GM18508 (cell line): ENCODE measurements at regions not wholly inside any gene's neighbourhood (a gene's known extent, or its start where the extent isn't known, plus 50 kb on each side); places are given as distances from the start of the nearest gene placed in this dataset.
"Not testable (repeated sequence)": the region's sequence is repeated elsewhere in the genome, so short reads cannot be mapped to it uniquely, and the experiment has no call there.

Experiments
- ATAC-seq: cut with Tn5 transposase; IDR thresholded peaks from one replicate; pipeline ENCODE4 v1.9.1; 2021; ENCODE audit warnings: moderate number of reproducible peaks; ENCODE audit not compliant: insufficient read depth, unreplicated experiment

DNA sequence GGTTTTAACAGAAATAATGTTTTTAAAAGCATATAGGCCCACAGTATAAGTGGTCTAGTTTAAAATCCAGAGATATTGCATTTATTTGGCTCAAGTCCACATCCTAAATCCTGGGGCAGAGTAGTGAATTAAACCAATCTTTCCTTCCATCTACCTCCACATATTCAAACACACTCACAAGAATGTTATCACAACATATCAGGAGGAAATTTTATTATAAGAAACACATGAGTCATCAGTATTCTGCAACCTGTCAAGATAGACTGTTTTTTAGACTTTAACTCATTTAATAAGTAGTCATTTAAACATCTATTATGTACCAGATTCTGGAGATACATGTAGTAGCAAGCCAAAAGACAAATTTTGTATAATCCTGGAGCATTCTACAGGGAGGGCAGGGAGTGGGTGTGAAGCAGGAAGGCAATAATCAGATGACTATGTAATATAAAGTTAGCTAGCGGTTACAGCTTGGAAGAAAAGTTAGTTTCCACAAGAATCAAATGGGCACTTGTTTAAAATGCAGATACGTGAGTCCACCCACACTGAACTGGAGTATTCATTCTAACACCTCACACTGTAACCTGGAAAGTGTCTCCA lies 187.3 kb upstream of the PIK3R1 start:
- no peak for ATAC-seq

DNA sequence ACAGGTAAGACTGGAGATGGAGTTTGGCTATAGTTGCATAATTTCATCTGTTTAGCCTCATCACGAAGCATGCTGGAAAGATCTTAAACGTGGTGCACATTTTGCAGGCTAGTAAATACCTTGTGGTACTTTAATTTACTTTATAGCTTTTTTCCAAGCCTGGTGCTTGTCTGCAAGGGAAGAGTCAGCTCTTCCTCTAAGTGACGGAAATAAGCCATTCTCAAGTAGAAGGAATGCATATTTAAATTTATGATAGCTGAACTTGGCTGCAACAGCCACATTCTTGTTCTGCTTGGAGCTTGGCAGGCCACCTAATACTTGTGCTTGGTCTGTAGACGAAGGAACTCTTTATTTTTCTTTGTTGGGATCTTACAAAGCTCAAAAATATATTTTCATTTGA lies 188.0 kb upstream of the PIK3R1 start:
- ATAC-seq = no peak

DNA sequence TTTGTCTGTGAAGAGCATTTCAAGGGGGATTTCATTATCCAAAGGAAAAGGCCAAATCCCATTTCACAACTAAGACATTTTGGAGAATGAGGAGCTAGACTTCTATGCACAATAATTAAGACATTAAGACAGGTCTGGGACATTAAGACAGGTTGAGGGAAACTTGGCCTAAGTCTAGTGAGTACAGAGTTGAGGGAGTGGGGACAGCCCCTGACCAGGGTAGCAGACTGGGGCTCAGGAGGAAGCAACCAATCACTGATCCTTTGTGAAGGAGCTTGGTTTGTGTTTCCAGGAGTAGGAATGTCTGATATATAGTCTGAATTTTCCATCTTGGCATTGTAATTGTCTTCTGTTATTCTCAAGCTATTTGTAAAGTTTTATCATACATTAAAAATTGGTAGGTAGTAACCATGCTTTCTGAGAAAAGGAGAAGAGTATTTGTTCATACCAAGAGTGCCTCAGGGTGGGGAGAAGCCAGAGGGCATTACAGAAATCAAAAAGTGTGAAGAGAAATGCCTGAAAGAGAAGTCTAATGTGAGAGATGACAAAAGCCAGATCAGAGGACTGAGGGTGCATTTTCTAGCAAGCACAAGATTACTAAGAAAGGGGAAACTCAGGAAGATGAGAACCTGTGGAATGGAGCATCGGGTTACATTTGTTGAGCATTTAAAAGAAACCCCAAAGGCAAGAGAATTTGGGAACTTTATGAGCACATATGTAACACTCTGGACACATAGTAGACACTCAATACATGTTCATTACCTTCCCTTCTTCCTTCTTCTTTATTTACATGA lies 189.3 kb upstream of the PIK3R1 start:
- ATAC-seq = no peak

DNA sequence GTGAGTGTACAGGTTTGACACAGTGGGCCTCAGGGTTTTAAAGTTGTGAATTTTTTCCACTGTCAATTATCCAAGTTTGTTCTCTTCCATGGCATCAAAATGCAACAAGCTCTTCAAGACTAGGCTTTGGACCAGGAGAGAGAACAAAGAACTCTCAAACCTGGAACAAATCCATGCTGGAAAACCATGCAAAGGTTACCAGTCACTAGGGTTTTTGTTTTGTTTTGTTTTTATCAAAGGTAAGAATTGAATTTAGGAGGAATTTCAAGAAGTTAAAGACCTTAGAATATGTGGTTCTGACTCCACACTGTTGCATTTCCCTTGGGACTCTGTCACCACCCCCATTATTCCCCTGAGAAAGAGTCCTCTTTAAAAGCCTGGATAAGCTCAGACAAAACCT lies 191.1 kb upstream of the PIK3R1 start:
- no peak for ATAC-seq

DNA sequence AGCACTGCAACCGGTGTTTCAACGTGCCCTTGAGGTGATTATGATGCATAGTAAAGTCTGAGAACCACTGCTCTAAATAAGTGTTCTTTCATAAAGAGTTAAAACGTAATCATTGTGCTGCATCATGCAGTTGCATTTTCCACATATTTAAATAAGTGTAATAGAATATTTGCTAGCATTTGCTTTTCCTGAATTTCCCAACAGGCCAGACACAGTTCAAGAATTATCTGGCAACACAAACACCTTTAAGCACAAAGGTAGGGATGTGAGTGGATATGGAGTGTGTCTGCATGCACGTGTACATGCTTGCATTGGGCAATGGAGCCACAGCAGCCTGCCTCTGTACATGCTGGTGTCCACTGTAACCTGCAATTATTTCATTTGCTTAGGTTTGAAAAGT lies 193.6 kb upstream of the PIK3R1 start:
- no peak for ATAC-seq

DNA sequence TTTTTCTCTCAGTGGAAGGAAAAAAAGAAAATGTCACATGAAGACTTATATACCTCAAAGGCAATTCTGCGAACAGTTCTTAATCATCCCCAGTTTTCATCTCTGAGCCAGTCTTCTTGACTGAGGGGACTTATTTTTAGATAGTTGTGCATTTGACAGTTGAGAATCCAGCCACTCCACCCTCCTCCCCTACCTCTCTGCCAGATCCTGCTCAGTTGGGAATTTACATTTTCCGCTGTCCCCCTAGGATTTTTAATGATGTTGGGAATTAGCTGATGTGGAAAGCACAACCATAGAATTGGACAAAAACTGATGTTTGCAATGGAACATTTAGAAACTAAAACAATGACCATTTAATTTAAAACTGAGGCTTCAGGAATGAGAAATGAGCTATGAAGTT lies 194.3 kb upstream of the PIK3R1 start:
- ATAC-seq = no peak

DNA sequence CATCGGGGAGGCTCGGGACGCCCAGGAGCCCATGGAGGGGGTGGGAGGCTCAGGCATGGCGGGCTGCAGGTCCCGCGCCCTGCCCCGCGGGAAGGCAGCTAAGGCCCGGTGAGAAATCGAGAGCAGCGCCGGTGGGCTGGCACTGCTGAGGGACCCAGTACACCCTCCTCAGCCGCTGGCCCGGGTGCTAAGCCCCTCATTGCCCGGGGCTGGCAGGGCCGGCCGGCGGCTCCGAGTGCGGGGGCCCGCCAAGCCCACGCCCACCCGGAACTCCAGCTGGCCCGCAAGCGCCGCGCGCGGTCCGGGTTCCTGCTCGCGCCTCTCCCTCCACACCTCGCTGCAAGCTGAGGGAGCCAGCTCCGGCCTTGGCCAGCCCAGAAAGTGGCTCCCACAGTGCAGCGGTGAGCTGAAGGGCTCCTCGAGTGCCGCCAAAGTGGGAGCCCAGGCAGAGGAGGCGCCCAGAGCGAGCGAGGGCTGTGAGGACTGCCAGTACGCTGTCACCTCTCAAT lies 195.0 kb upstream of the PIK3R1 start:
- ATAC-seq = not testable (repeated sequence)

DNA sequence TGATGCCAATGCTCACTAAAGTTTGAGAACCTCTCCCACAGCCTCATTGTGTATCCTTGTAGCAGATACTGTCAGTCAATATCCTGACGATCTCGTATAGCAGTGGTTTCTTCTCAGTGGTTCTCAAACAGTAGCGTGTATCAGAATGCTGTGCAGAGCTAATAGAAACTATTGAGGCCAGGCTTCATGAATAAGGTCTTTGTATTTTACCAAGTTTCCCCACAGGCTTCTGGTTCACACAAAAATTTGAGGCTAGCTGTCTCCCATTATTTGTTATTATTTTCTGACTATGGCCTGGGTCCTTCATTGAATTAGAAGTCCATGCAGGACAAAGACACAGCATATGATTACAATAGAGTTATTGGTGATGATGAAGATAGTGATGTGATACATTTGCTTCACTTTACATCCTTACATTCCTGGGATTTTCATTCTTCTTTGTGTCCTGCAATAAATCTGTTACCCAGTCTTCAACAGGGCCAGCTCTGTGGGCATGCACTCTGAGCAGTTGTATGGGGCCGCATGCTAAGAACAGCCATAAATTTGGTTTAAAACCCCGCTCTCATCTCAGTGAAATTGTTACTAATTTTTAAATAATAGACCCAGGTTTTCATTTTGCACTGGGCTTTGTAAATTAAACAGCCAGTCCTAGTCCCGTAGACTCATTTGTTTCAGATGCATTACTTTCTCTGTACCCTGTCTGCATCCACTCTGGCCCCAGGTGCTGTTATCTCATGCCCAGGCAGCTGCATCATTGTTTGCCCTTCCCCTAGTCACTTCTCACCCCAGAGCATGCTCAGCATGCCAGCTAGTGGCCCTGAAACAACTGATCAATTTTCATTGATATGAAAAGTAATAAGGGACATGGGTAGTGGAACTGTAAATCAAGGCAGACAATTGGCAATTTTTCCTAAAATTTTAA lies 199.9 kb upstream of the PIK3R1 start:
- no peak for ATAC-seq

DNA sequence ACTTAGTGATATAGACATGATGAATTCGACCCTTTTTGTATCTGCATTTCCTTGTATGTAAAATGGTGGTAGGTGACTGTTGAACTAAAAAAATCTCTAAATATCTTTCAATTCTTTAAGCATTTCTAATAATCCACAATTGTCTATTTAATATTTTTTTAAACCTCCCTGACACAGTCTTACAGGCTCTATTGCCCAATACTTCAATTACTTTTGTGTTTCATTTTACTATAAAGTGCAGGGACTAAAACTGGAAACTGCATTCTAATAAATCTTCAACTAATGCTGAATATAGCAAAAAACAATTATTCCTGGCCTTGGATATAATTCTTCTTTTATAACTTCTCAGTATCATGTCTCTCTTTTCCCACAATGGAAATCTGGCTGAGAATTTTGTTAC lies 202.7 kb upstream of the PIK3R1 start:
- no peak for ATAC-seq

DNA sequence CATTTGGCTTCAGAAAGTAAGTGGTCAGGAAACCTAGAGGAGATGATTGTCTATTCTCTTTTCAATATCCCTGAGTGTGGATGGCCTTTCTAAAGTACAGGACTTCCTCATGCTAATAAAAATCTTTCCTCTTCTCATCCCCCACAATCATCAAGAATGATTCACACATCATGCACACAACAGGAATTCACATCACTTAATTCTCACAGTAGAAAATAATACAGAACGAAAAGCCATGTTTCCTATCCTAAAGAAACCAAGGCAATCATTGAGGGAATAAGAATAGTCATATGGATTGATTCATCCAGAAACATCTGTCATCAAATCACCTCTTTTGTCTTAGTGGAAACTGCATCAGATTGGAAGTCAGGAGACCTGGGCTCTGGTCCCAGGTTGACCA lies 203.1 kb upstream of the PIK3R1 start:
- ATAC-seq = no peak

DNA sequence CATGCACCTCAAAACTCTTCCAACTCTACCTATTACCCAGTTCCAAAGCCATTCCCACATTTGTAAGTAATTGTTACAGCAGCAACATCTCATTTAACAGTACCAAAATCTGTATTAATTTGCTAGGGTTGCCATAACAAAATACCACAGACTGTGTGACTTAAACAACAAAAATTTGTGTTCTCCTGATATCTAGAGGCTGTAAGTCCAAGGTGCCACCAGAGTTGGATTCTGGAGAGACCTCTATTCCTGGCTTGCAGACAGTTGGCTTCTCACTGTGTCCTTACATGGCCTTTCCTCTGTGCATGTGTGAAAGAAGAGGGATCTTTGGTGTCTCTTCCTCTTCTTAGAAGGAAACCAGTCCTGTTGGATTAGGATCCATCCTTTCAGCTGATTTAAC lies 203.8 kb upstream of the PIK3R1 start:
- no peak for ATAC-seq

DNA sequence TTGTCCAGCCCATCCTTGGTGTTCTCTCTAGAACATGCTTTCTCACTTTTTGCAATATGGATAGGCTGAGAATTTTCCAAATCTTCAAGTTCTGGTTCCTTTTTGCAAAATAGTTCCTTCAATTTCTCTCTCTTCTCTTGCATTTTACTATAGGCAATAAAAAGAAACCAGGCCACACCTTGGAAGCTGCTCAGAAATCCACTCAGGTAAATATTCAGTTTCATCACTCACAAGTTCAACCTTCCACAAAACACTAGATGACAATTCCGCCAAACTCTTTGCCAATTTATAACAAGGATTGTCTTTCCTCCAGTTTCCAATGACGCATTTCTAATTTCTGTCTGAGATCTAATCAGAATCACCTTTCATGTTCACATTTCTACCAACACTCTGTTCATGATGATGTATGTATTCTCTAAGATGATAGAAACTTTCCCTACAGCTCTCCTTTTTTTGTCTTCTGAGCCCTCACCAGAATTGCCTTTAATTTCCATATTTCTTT lies 204.2 kb upstream of the PIK3R1 start:
- ATAC-seq = no peak

DNA sequence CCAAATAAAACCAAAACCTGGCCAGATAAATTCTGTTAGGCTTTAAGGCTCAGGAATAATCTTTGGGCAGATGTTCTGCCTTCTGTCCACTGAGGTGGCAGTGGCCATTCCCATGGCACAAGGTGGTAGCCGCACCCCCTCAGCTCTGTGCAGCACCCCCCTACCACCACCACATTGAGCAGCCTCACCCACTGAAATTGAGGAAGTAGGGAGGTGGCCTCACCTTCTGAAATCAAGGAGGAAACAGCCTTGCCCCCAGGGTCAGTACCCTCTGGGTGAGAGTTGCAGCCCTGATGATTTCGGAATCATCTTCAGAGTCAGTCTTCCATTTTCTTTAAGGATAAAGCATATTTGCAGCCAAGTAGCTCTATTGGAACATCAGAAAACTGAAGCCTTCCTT lies 204.8 kb upstream of the PIK3R1 start:
- no peak for ATAC-seq

DNA sequence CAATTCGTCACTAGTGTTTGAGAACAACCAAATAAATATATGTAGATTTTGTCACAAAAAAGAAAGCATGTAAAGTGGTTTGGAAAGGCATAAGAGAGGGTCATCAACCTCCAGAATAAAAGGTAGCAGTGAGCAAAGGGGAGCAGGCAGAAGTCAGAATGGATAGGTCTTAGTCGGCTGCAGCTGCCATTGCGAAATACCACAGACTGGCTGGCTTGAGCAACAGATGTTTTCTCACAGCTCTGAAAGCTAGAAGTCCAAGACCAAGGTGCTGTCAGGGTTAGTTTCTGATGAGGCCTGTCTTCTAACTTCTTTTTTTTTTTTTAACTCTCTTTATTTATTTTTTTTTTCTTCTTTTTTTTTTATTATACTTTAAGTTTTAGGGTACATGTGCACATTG lies 208.1 kb upstream of the PIK3R1 start:
- ATAC-seq = no peak

DNA sequence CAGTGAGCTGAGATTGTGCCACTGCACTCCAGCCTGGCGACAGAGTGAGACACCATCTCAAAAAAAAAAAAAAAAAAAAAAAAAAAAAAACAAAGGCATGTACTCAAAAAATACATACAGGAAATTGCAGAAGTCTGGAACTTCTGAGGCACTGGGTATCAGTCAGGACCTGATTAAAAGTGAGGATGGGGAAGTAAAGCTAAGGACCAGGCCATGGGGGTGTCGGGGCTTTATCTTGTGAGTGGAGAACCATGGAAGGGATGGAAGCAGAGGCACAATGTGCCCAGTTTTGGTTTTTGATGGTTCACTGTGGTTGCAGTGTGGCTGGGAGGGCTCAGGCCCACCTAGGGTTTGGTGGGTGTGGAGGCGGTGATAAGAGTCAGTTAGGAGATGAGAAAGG lies 212.7 kb upstream of the PIK3R1 start:
- no peak for ATAC-seq

DNA sequence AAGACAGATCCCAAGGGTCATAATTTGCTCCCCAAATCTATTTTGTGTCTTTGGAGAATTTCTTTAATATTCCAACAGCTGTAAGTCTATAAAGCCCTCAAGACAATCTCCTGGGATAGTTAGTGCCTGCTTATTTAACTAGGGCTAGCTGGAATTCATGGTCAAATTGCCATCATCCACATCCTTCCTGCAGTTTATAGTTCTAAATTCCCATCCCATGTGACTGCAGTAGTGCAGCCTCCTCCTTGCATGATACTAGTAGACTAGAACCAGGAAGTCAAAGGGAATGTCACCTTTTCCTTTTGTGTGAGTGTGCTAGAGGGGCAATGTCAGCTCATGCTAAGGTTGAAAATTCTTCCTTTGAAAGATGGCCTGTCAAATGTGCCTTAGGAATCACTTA lies 214.8 kb upstream of the PIK3R1 start:
- ATAC-seq = no peak

DNA sequence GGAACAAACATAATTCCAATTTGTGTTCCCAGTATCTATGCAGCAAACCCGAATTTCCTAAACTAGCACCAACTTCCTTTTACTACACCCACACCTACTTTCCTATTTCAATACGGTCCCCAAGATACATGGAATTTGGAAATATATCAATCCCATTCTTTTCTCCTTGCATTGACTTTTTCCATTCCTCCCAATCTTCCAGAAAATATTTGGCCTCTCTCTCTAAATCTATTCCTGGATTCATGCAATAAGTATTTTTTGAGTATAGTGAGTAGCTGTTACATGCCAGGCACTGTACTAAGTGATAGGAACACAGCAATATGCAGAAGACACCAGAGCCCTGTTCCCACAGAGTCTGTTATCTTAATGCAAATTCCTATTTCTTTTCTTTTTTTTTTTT lies 216.2 kb upstream of the PIK3R1 start:
- ATAC-seq = no peak

DNA sequence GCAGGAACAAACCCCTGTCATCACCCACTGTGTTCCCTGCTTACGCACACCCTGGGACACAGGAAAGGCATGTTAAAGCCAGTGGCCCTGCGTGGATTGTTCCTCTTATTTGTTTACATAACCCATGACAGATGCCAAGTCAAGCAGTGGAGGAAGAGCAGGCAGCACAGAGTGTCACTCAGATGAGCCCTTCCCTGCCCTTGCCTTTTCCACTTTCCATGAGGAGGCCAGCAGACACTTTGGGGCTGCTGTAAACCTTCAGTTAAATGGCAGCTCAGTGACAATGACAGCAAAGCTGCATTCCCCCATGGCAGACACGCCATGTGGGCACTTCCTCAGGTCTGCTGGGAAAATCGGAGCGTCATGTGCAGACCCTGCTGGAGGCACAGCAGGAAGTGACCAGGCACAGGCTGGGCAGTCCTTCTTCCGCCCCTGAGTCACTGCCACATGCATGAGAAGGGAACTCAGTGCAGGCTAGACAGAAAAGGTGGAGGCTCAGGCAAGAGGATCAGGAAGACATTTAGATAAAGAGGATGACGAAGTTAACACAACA lies 216.8 kb upstream of the PIK3R1 start:
- ATAC-seq = no peak

DNA sequence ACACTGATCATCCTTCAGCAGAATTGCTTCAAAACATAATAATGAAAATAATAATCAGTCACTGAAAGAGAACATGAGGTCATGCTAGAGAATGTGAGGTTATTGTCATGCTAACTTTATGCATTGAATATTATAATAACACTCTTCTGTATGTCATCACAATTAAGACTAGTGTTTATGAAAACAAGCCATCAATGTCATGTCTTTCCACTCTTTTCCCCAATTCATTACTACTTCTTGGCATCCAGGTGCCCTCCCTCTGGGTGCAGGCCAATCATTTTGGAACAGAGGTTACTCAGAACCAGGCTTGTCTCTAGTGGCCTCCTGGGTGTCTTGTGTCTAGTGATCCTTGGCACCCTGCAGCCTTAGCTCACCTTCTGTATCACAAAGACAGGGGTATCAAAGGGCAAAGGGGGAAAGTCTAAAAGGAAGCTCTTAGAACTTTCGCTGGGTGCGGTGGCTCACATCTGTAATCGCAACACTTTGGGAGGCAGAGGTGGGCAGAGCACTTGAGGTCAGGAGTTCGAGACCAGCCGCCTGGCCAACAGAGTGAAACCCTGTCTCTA lies 217.6 kb upstream of the PIK3R1 start:
- ATAC-seq = no peak

DNA sequence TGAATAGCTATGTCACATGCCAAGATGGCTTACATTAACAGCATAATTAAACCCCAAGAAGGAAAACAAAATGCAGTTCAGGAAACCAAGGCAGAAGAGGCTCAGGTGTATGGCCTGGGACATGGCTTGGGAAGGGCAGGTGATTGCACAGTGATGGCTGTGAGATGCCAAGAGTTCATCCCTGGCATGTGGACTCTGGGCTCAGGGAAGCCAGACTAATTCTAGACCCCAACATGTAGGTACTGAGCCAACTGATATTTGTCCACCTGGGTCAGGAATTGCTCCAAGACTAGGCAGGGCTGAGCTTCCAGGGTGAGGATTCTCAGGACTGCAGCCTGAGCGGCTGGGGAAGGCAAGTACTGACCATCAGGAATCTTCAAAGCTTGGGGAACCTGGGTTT lies 218.4 kb upstream of the PIK3R1 start:
- ATAC-seq = no peak
